ENCODE measurements at regions not wholly inside any gene's neighbourhood (a gene's known extent, or its start where the extent isn't known, plus 50 kb on each side); places are given as distances from the start of the nearest gene placed in this dataset.

GRCh38 chr3:164658125-164658524, 420.2 kb downstream of the SI start:
- in situ Hi-C loops (cut with MboI) (no loop called here), intact Hi-C loops (cut with micrococcal nuclease) (no loop called here)
- Histone ChIP-seq H3K9ac (ENCODE audit: insufficient read depth in 1 of 2, low read depth in 2 of 2, low read length in 2 of 2) (no peak overlapping the region), H3K36me3 (ENCODE audit: control insufficient read depth, insufficient read depth, low read length) (no peaks in the 10 kb centered on the region), H3K4me2 (ENCODE audit: insufficient read depth, low read length) (no peak overlapping the region), H3K27me3 (ENCODE audit: control insufficient read depth in 2 of 2, insufficient read depth in 2 of 2, low read length in 2 of 2) (no peaks in the 10 kb centered on the region), H3K79me2 (ENCODE audit: control insufficient read depth, insufficient read depth, low read length) (no peaks in the 10 kb centered on the region), H4K20me1 (replicated peaks; ENCODE audit: control insufficient read depth, insufficient read depth, low read length) (no peaks in the 10 kb centered on the region), H3K9me3 (replicated peaks; ENCODE audit: control insufficient read depth, insufficient read depth, low read depth, low read length) (no peaks in the 10 kb centered on the region; the same call in 1 of the 2 replicates), H2AFZ (ENCODE audit: low read depth, low read length) (no peak overlapping the region), H3K4me1 (replicated peaks in 1 of 2; ENCODE audit: control insufficient read depth in 2 of 2, insufficient read depth in 2 of 2, low read length in 2 of 2) (no peaks in the 10 kb centered on the region), H3K27ac (ENCODE audit: extremely low read depth, low read depth, low read length) (no peak overlapping the region), H3K9me1 (ENCODE audit: control insufficient read depth, insufficient read depth, low read length) (no peaks in the 10 kb centered on the region), H3K4me3 (no peak overlapping the region)
- ChIA-PET CTCF (ENCODE audit: low intra/inter-chr PET ratio) (no interaction called here), POLR2A (no interaction called here)
- no TSS peak for BruUV-seq (replicated peaks)
- FAIRE-seq (no peak), ATAC-seq (no peak), DNase-seq (ENCODE audit: extremely low read depth in 1 of 4, low spot score in 3 of 4) (no peak)
- 0% methylated on average over 1 of the region's 1 CpG for WGBS (ENCODE audit: insufficient coverage, low coverage, missing lambda C conversion rate)
- TF ChIP-seq YY1 (IDR thresholded peaks at IDR 0.05; ENCODE audit: borderline replicate concordance in 1 of 3, control insufficient read depth in 1 of 3, extremely low read depth in 1 of 3, insufficient read depth in 3 of 3, insufficient read length in 1 of 3, insufficient replicate concordance in 2 of 3, low read depth in 1 of 3, low read length in 2 of 3), result no peak
- no peak for TF ChIP-seq ZBTB17 (CRISPR knock-in tag; IDR thresholded peaks at IDR 0.05)
- TF ChIP-seq, protein P1, sequence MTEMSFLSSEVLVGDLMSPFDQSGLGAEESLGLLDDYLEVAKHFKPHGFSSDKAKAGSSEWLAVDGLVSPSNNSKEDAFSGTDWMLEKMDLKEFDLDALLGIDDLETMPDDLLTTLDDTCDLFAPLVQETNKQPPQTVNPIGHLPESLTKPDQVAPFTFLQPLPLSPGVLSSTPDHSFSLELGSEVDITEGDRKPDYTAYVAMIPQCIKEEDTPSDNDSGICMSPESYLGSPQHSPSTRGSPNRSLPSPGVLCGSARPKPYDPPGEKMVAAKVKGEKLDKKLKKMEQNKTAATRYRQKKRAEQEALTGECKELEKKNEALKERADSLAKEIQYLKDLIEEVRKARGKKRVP (CRISPR knock-in tag; IDR thresholded peaks at IDR 0.05), result no peak
- no peak for TF ChIP-seq ZNF444 (CRISPR knock-in tag; IDR thresholded peaks at IDR 0.05)
- TF ChIP-seq CBX1 (IDR thresholded peaks at IDR 0.05; ENCODE audit: low read depth), result no peak
- TF ChIP-seq HEY1 (CRISPR knock-in tag; IDR thresholded peaks at IDR 0.05; ENCODE audit: borderline replicate concordance), result no peak
- TF ChIP-seq, protein P2, sequence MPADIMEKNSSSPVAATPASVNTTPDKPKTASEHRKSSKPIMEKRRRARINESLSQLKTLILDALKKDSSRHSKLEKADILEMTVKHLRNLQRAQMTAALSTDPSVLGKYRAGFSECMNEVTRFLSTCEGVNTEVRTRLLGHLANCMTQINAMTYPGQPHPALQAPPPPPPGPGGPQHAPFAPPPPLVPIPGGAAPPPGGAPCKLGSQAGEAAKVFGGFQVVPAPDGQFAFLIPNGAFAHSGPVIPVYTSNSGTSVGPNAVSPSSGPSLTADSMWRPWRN (IDR thresholded peaks at IDR 0.05; ENCODE audit: low read depth), result no peak
